ENCODE measurements at regions not wholly inside any gene's neighbourhood (a gene's known extent, or its start where the extent isn't known, plus 50 kb on each side); places are given as distances from the start of the nearest gene placed in this dataset.

DNA sequence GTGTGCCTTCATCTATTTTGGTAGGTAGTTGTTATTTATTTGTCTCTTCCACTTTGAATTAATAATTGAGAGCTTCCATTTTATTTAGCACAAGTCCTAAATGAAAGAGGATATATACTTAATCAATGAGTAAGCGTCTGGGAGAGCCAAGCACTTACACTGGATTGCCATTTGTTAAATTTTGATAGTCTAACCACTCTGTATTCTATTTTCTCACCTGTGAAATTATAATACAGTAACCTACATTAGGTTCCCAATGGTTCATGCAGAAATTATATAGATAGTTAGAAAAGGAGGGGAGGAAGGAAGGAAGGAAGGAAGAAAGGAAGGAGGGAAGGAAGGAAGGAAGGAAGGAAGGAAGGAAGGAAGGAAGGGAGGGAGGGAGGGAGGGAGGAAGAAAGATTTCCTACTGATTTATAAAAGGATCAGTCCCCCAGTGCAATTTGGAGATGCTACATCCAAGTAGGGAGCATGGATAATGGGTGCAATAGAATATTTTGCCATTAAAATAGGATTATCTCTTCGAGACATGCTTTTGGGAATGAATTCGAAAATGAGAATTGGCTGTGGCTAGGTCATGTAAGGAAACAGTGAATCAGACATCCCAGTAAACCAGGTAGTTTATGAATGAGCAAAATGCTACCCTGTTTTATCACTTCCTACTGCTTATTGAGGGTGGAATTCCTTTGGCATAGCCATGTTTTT is 239.8 kb downstream of the PCDH7 start (continued):
- TF ChIP-seq, protein P1, sequence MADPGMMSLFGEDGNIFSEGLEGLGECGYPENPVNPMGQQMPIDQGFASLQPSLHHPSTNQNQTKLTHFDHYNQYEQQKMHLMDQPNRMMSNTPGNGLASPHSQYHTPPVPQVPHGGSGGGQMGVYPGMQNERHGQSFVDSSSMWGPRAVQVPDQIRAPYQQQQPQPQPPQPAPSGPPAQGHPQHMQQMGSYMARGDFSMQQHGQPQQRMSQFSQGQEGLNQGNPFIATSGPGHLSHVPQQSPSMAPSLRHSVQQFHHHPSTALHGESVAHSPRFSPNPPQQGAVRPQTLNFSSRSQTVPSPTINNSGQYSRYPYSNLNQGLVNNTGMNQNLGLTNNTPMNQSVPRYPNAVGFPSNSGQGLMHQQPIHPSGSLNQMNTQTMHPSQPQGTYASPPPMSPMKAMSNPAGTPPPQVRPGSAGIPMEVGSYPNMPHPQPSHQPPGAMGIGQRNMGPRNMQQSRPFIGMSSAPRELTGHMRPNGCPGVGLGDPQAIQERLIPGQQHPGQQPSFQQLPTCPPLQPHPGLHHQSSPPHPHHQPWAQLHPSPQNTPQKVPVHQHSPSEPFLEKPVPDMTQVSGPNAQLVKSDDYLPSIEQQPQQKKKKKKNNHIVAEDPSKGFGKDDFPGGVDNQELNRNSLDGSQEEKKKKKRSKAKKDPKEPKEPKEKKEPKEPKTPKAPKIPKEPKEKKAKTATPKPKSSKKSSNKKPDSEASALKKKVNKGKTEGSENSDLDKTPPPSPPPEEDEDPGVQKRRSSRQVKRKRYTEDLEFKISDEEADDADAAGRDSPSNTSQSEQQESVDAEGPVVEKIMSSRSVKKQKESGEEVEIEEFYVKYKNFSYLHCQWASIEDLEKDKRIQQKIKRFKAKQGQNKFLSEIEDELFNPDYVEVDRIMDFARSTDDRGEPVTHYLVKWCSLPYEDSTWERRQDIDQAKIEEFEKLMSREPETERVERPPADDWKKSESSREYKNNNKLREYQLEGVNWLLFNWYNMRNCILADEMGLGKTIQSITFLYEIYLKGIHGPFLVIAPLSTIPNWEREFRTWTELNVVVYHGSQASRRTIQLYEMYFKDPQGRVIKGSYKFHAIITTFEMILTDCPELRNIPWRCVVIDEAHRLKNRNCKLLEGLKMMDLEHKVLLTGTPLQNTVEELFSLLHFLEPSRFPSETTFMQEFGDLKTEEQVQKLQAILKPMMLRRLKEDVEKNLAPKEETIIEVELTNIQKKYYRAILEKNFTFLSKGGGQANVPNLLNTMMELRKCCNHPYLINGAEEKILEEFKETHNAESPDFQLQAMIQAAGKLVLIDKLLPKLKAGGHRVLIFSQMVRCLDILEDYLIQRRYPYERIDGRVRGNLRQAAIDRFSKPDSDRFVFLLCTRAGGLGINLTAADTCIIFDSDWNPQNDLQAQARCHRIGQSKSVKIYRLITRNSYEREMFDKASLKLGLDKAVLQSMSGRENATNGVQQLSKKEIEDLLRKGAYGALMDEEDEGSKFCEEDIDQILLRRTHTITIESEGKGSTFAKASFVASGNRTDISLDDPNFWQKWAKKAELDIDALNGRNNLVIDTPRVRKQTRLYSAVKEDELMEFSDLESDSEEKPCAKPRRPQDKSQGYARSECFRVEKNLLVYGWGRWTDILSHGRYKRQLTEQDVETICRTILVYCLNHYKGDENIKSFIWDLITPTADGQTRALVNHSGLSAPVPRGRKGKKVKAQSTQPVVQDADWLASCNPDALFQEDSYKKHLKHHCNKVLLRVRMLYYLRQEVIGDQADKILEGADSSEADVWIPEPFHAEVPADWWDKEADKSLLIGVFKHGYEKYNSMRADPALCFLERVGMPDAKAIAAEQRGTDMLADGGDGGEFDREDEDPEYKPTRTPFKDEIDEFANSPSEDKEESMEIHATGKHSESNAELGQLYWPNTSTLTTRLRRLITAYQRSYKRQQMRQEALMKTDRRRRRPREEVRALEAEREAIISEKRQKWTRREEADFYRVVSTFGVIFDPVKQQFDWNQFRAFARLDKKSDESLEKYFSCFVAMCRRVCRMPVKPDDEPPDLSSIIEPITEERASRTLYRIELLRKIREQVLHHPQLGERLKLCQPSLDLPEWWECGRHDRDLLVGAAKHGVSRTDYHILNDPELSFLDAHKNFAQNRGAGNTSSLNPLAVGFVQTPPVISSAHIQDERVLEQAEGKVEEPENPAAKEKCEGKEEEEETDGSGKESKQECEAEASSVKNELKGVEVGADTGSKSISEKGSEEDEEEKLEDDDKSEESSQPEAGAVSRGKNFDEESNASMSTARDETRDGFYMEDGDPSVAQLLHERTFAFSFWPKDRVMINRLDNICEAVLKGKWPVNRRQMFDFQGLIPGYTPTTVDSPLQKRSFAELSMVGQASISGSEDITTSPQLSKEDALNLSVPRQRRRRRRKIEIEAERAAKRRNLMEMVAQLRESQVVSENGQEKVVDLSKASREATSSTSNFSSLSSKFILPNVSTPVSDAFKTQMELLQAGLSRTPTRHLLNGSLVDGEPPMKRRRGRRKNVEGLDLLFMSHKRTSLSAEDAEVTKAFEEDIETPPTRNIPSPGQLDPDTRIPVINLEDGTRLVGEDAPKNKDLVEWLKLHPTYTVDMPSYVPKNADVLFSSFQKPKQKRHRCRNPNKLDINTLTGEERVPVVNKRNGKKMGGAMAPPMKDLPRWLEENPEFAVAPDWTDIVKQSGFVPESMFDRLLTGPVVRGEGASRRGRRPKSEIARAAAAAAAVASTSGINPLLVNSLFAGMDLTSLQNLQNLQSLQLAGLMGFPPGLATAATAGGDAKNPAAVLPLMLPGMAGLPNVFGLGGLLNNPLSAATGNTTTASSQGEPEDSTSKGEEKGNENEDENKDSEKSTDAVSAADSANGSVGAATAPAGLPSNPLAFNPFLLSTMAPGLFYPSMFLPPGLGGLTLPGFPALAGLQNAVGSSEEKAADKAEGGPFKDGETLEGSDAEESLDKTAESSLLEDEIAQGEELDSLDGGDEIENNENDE (IDR thresholded peaks at IDR 0.05; ENCODE audit: insufficient replicate concordance, low read length), result no peak
